ENCODE measurements at regions not wholly inside any gene's neighbourhood (a gene's known extent, or its start where the extent isn't known, plus 50 kb on each side); places are given as distances from the start of the nearest gene placed in this dataset.

- H3K27me3 ChIP-seq (ENCODE audit: control insufficient read depth in 1 of 2, insufficient read depth in 2 of 2, low read length in 2 of 2) = no peaks in the 10 kb centered on the region
- H3K27ac ChIP-seq (ENCODE audit: low read depth, low read length) = no peak overlapping the region
- H3K9me3 ChIP-seq (ENCODE audit: control insufficient read depth in 1 of 2, low read length in 2 of 2) = no peaks in the 10 kb centered on the region
- H3K36me3 ChIP-seq (ENCODE audit: control insufficient read depth in 1 of 2, insufficient read depth in 2 of 2, low read length in 2 of 2) = no peaks in the 10 kb centered on the region
- H3K9ac ChIP-seq (ENCODE audit: low read depth in 1 of 2, low read length in 2 of 2) = no peak overlapping the region
- no peaks in the 10 kb centered on the region for H3K4me1 ChIP-seq (ENCODE audit: control insufficient read depth in 1 of 2, insufficient read depth in 2 of 2, low read length in 2 of 2)
- no peak overlapping the region for H3K4me3 ChIP-seq (ENCODE audit: low read depth in 1 of 2, low read length in 2 of 2)
Measured at GRCh38 chr12:107470645-107471044, 215.0 kb upstream of the PWP1 start.

DNA sequence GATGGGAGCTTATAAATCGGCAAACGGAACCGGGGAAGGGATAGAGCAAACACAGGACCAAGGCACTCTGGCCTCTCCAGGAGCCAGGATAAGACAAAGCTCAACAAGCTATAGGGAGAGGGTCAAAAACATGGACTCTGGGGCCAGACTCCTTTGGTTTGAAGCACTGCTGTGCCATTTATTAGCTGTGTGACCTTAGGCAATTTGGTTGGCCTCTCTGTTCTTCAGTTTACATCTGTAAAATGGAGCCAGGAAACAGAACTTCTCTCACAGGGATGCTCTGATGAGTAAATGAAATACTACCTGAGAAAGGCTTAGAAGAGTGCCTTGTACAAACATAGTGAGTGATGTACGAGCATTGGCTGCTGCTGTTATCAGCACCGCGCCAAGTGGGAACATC is 213.3 kb upstream of the PWP1 start:
- Histone ChIP-seq H3K4me3 (ENCODE audit: low read depth in 1 of 2, low read length in 2 of 2) (no peak overlapping the region), H3K27ac (ENCODE audit: low read depth, low read length) (no peak overlapping the region), H3K9me3 (ENCODE audit: control insufficient read depth in 1 of 2, low read length in 2 of 2) (no peaks in the 10 kb centered on the region), H3K9ac (ENCODE audit: low read depth in 1 of 2, low read length in 2 of 2) (no peak overlapping the region), H3K27me3 (ENCODE audit: control insufficient read depth in 1 of 2, insufficient read depth in 2 of 2, low read length in 2 of 2) (no peaks in the 10 kb centered on the region), H3K4me1 (ENCODE audit: control insufficient read depth in 1 of 2, insufficient read depth in 2 of 2, low read length in 2 of 2) (no peaks in the 10 kb centered on the region), H3K36me3 (ENCODE audit: control insufficient read depth in 1 of 2, insufficient read depth in 2 of 2, low read length in 2 of 2) (no peaks in the 10 kb centered on the region)

- H3K27ac ChIP-seq (ENCODE audit: low read depth, low read length) = no peak overlapping the region
- H3K4me3 ChIP-seq (ENCODE audit: low read depth in 1 of 2, low read length in 2 of 2) = no peak overlapping the region
- H3K4me1 ChIP-seq (ENCODE audit: control insufficient read depth in 1 of 2, insufficient read depth in 2 of 2, low read length in 2 of 2) = no peaks in the 10 kb centered on the region
- no peaks in the 10 kb centered on the region for H3K9me3 ChIP-seq (ENCODE audit: control insufficient read depth in 1 of 2, low read length in 2 of 2)
- H3K27me3 ChIP-seq (ENCODE audit: control insufficient read depth in 1 of 2, insufficient read depth in 2 of 2, low read length in 2 of 2) = no peaks in the 10 kb centered on the region
- H3K9ac ChIP-seq (ENCODE audit: low read depth in 1 of 2, low read length in 2 of 2) = no peak overlapping the region
- no peaks in the 10 kb centered on the region for H3K36me3 ChIP-seq (ENCODE audit: control insufficient read depth in 1 of 2, insufficient read depth in 2 of 2, low read length in 2 of 2)
Measured at GRCh38 chr12:107474099-107474498, 211.5 kb upstream of the PWP1 start.

GRCh38 chr12:107474639-107475539 is 210.7 kb upstream of the PWP1 start:
- no peaks in the 10 kb centered on the region for H3K27me3 ChIP-seq (ENCODE audit: control insufficient read depth in 1 of 2, insufficient read depth in 2 of 2, low read length in 2 of 2)
- H3K9ac ChIP-seq (ENCODE audit: low read depth in 1 of 2, low read length in 2 of 2) = no peak overlapping the region
- no peak overlapping the region for H3K4me3 ChIP-seq (ENCODE audit: low read depth in 1 of 2, low read length in 2 of 2)
- no peak overlapping the region for H3K27ac ChIP-seq (ENCODE audit: low read depth, low read length)
- H3K36me3 ChIP-seq (ENCODE audit: control insufficient read depth in 1 of 2, insufficient read depth in 2 of 2, low read length in 2 of 2) = no peaks in the 10 kb centered on the region
- H3K9me3 ChIP-seq (ENCODE audit: control insufficient read depth in 1 of 2, low read length in 2 of 2) = no peaks in the 10 kb centered on the region
- H3K4me1 ChIP-seq (ENCODE audit: control insufficient read depth in 1 of 2, insufficient read depth in 2 of 2, low read length in 2 of 2) = no peaks in the 10 kb centered on the region

- H3K4me1 ChIP-seq (ENCODE audit: control insufficient read depth in 1 of 2, insufficient read depth in 2 of 2, low read length in 2 of 2) = no peaks in the 10 kb centered on the region
- H3K27me3 ChIP-seq (ENCODE audit: control insufficient read depth in 1 of 2, insufficient read depth in 2 of 2, low read length in 2 of 2) = no peaks in the 10 kb centered on the region
- H3K9ac ChIP-seq (ENCODE audit: low read depth in 1 of 2, low read length in 2 of 2) = no peak overlapping the region
- H3K27ac ChIP-seq (ENCODE audit: low read depth, low read length) = no peak overlapping the region
- no peaks in the 10 kb centered on the region for H3K36me3 ChIP-seq (ENCODE audit: control insufficient read depth in 1 of 2, insufficient read depth in 2 of 2, low read length in 2 of 2)
- H3K4me3 ChIP-seq (ENCODE audit: low read depth in 1 of 2, low read length in 2 of 2) = no peak overlapping the region
- no peaks in the 10 kb centered on the region for H3K9me3 ChIP-seq (ENCODE audit: control insufficient read depth in 1 of 2, low read length in 2 of 2)
Measured at GRCh38 chr12:107475900-107476299, 209.7 kb upstream of the PWP1 start.

- Histone ChIP-seq H3K27me3 (ENCODE audit: control insufficient read depth in 1 of 2, insufficient read depth in 2 of 2, low read length in 2 of 2) (no peaks in the 10 kb centered on the region), H3K9me3 (ENCODE audit: control insufficient read depth in 1 of 2, low read length in 2 of 2) (no peaks in the 10 kb centered on the region), H3K27ac (ENCODE audit: low read depth, low read length) (no peak overlapping the region), H3K4me3 (ENCODE audit: low read depth in 1 of 2, low read length in 2 of 2) (no peak overlapping the region), H3K9ac (ENCODE audit: low read depth in 1 of 2, low read length in 2 of 2) (no peak overlapping the region), H3K36me3 (ENCODE audit: control insufficient read depth in 1 of 2, insufficient read depth in 2 of 2, low read length in 2 of 2) (no peaks in the 10 kb centered on the region), H3K4me1 (ENCODE audit: control insufficient read depth in 1 of 2, insufficient read depth in 2 of 2, low read length in 2 of 2) (no peaks in the 10 kb centered on the region)
Measured at GRCh38 chr12:107477018-107477417, 208.6 kb upstream of the PWP1 start.

GRCh38 chr12:107477947-107478610 is 207.5 kb upstream of the PWP1 start:
- H3K4me1 ChIP-seq (ENCODE audit: control insufficient read depth in 1 of 2, insufficient read depth in 2 of 2, low read length in 2 of 2) = no peaks in the 10 kb centered on the region
- no peaks in the 10 kb centered on the region for H3K27me3 ChIP-seq (ENCODE audit: control insufficient read depth in 1 of 2, insufficient read depth in 2 of 2, low read length in 2 of 2)
- no peak overlapping the region for H3K27ac ChIP-seq (ENCODE audit: low read depth, low read length)
- no peak overlapping the region for H3K4me3 ChIP-seq (ENCODE audit: low read depth in 1 of 2, low read length in 2 of 2)
- no peaks in the 10 kb centered on the region for H3K36me3 ChIP-seq (ENCODE audit: control insufficient read depth in 1 of 2, insufficient read depth in 2 of 2, low read length in 2 of 2)
- H3K9ac ChIP-seq (ENCODE audit: low read depth in 1 of 2, low read length in 2 of 2) = no peak overlapping the region
- no peaks in the 10 kb centered on the region for H3K9me3 ChIP-seq (ENCODE audit: control insufficient read depth in 1 of 2, low read length in 2 of 2)

DNA sequence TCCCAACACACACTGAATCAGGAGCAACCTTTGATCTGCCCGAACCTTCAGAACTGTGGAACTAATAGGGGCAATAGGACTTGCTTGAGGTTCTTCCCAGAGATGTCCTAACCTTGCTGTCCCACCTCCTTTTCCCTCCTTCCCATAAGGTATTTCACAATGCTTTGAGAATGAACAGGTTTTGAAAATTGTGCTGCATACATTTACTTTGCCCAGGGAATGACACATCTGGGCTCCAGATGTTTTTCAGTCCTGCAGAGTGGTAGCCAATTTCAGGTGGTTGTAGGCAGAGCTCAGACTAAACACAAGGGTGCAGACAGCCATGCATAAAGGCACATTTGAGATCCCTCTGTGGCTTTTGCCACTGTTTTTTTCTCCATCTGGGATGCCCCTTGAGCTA is 206.7 kb upstream of the PWP1 start:
- H3K36me3 ChIP-seq (ENCODE audit: control insufficient read depth in 1 of 2, insufficient read depth in 2 of 2, low read length in 2 of 2) = no peaks in the 10 kb centered on the region
- H3K27me3 ChIP-seq (ENCODE audit: control insufficient read depth in 1 of 2, insufficient read depth in 2 of 2, low read length in 2 of 2) = no peaks in the 10 kb centered on the region
- no peaks in the 10 kb centered on the region for H3K9me3 ChIP-seq (ENCODE audit: control insufficient read depth in 1 of 2, low read length in 2 of 2)
- no peak overlapping the region for H3K27ac ChIP-seq (ENCODE audit: low read depth, low read length)
- H3K9ac ChIP-seq (ENCODE audit: low read depth in 1 of 2, low read length in 2 of 2) = no peak overlapping the region
- H3K4me1 ChIP-seq (ENCODE audit: control insufficient read depth in 1 of 2, insufficient read depth in 2 of 2, low read length in 2 of 2) = no peaks in the 10 kb centered on the region
- no peak overlapping the region for H3K4me3 ChIP-seq (ENCODE audit: low read depth in 1 of 2, low read length in 2 of 2)

GRCh38 chr12:107480836-107481608 is 204.6 kb upstream of the PWP1 start:
- Histone ChIP-seq H3K27me3 (ENCODE audit: control insufficient read depth in 1 of 2, insufficient read depth in 2 of 2, low read length in 2 of 2) (no peaks in the 10 kb centered on the region), H3K4me3 (ENCODE audit: low read depth in 1 of 2, low read length in 2 of 2) (no peak overlapping the region), H3K9me3 (ENCODE audit: control insufficient read depth in 1 of 2, low read length in 2 of 2) (no peaks in the 10 kb centered on the region), H3K9ac (ENCODE audit: low read depth in 1 of 2, low read length in 2 of 2) (no peak overlapping the region), H3K36me3 (ENCODE audit: control insufficient read depth in 1 of 2, insufficient read depth in 2 of 2, low read length in 2 of 2) (no peaks in the 10 kb centered on the region), H3K27ac (ENCODE audit: low read depth, low read length) (no peak overlapping the region), H3K4me1 (ENCODE audit: control insufficient read depth in 1 of 2, insufficient read depth in 2 of 2, low read length in 2 of 2) (peaks cover 3 to 12% of the 10 kb centered on the region in 2 donors)

DNA sequence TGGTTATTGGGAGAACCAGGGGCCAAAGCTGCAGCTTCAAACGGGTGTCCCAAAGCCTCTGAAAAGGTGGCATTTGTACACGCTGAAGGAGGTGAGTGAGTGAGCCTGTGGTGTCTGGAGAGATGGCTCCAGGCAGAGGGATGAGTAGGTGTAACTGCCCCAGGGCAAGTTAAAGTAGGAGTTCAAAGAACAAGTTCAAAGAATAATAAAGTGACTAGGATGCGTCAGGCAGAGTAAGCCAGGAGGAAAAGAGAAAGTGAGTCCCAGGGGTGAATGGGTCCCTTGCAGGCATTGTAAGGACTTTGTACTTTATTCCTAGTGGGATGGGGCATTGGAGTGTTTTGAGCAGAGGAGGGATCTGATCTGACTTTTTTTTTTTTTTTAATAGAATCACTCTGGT is 201.4 kb upstream of the PWP1 start:
- H3K36me3 ChIP-seq (ENCODE audit: control insufficient read depth in 1 of 2, insufficient read depth in 2 of 2, low read length in 2 of 2) = no peaks in the 10 kb centered on the region
- H3K9me3 ChIP-seq (ENCODE audit: control insufficient read depth in 1 of 2, low read length in 2 of 2) = no peaks in the 10 kb centered on the region
- no peak overlapping the region for H3K4me3 ChIP-seq (ENCODE audit: low read depth in 1 of 2, low read length in 2 of 2)
- H3K27me3 ChIP-seq (ENCODE audit: control insufficient read depth in 1 of 2, insufficient read depth in 2 of 2, low read length in 2 of 2) = no peaks in the 10 kb centered on the region
- no peak overlapping the region for H3K9ac ChIP-seq (ENCODE audit: low read depth in 1 of 2, low read length in 2 of 2)
- H3K4me1 ChIP-seq (ENCODE audit: control insufficient read depth in 1 of 2, insufficient read depth in 2 of 2, low read length in 2 of 2) = peaks cover 5 to 12% of the 10 kb centered on the region in 2 donors
- no peak overlapping the region for H3K27ac ChIP-seq (ENCODE audit: low read depth, low read length)

Data from duodenal mucosa (tissue), 2 donors.